ENCODE measurements at regions not wholly inside any gene's neighbourhood (a gene's known extent, or its start where the extent isn't known, plus 50 kb on each side); places are given as distances from the start of the nearest gene placed in this dataset.
A peak's percentile ranks its signal among the peaks of the same experiment; 100 is the strongest.

DNA sequence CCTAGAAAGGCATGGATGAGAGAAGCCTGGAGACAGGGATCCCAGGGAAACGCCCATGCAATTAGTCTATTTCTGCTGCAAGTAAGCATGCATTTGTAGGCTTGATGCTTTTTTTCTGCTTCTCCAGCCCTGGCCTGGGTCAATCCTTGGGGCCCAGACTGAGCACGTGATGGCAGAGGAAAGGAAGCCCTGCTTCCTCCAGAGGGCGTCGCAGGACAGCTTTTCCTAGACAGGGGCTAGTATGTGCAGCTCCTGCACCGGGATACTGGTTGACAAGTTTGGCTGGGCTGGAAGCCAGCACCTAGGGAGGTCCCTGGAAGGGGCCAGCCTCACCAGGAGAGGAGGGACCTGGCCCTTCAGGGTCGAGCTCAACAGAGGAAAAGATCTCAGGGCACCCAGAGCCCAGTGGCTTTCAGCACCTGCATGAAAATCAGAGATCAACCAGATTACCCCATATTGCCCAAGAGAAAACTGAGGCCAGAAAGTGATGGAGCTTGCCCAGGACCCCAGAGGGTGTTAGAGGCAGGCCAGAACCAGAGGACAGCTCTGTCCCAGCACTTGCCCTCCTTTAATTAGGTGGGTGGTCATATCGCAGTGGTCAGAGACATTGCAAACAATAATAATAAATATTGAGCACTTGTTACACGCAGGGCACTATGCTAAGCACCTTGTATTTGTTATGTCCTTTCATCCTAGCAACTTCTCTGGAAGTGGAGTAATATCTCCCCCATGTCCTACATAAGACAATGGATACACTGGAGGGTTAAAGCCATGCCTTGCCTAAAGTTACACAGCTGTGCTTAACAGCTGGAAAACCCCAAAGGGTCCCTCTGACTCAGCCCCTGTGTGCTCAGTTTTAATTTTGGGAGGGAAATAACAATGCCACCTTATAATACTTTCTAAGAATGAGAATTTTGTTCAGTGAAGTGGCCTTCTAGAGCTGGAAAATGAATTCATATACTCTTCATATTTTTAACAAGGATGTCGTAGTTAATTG is 67.1 kb downstream of the KLF4 start:
- Histone ChIP-seq H3K4me3 (ENCODE audit: low read depth, low read length) (no peak overlapping the region), H2AFZ (no peak overlapping the region), H3K27me3 (ENCODE audit: control insufficient read depth, insufficient read depth, low read length) (no peaks in the 10 kb centered on the region), H3K9me3 (ENCODE audit: control insufficient read depth, low read length) (no peaks in the 10 kb centered on the region), H3K36me3 (ENCODE audit: control insufficient read depth, insufficient read depth, low read length) (no peaks in the 10 kb centered on the region), H3K79me2 (no peaks in the 10 kb centered on the region), H3K9ac (no peak overlapping the region), H3K4me1 (no peaks in the 10 kb centered on the region), H3K27ac (no peak overlapping the region), H3K4me2 (ENCODE audit: low read length) (no peak overlapping the region)
- TF ChIP-seq, protein P1, sequence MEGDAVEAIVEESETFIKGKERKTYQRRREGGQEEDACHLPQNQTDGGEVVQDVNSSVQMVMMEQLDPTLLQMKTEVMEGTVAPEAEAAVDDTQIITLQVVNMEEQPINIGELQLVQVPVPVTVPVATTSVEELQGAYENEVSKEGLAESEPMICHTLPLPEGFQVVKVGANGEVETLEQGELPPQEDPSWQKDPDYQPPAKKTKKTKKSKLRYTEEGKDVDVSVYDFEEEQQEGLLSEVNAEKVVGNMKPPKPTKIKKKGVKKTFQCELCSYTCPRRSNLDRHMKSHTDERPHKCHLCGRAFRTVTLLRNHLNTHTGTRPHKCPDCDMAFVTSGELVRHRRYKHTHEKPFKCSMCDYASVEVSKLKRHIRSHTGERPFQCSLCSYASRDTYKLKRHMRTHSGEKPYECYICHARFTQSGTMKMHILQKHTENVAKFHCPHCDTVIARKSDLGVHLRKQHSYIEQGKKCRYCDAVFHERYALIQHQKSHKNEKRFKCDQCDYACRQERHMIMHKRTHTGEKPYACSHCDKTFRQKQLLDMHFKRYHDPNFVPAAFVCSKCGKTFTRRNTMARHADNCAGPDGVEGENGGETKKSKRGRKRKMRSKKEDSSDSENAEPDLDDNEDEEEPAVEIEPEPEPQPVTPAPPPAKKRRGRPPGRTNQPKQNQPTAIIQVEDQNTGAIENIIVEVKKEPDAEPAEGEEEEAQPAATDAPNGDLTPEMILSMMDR (IDR thresholded peaks at IDR 0.05): peak; percentile 25

DNA sequence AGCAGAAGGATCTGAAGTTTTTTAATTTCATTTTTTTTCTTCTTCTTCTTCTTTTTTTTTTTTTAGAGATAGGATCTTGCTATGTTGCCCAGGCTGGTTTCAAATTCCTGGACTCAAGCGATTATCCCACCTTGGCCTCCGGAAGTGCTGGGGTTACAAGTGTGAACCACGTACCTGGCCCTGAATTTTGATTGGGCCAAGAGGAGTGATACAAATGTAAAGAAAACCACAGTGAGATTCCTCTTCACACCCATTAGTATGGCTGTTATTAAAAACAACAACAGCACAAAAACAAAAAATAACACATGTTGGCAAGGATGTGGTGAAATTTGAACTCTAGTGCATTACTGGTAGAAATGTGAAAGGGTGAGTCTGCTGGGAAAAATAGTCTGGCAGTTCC is 79.1 kb downstream of the KLF4 start:
- Histone ChIP-seq H3K9me3 (ENCODE audit: control insufficient read depth, low read length) (no peaks in the 10 kb centered on the region), H3K27ac (no peak overlapping the region), H3K4me1 (no peaks in the 10 kb centered on the region), H3K4me2 (ENCODE audit: low read length) (no peak overlapping the region), H3K36me3 (ENCODE audit: control insufficient read depth, insufficient read depth, low read length) (no peaks in the 10 kb centered on the region), H3K4me3 (ENCODE audit: low read depth, low read length) (no peak overlapping the region), H3K79me2 (no peaks in the 10 kb centered on the region), H3K9ac (no peak overlapping the region), H3K27me3 (ENCODE audit: control insufficient read depth, insufficient read depth, low read length) (no peaks in the 10 kb centered on the region), H2AFZ (no peak overlapping the region)
- TF ChIP-seq, protein P1 (IDR thresholded peaks at IDR 0.05): no peak

DNA sequence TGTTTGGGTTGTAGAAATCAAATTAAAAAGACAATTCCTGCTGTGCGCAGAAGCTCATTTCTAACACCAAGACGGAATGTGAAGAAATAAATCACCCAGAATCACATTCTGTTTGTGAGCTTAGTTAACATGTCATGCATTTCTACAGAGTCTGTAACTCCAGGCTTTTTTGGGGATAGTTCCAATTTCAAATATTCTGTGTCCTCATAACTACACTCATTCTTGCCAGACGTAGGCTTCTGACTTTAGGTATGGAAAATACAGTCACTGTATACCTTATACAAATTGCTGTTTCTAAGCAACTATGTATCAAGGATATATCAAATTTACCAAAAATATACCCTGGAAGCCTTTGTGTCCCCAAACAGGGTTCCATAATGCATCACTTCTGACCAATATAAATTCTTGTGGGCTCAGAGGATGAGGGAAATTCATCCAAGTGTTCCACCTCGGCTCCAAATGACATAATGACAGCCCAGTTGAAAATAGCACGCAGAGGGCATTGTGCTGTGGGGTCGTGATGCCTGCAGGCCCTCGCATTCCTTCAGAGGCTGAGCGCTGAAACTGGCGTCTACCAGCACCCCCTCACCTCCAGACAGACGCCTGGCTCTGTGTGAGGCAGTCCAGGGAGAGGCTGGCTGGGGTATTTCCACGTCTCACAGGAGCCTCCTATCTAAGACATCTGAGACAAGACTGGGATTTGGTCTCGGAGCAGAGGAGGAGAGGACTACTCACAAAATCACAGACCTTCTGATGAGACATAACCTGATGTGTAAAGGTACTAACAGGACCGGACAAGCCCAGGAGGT is 79.8 kb downstream of the KLF4 start:
- no peaks in the 10 kb centered on the region for H3K79me2 ChIP-seq
- H3K9me3 ChIP-seq (ENCODE audit: control insufficient read depth, low read length): no peaks in the 10 kb centered on the region
- no peak overlapping the region for H3K27ac ChIP-seq
- no peak overlapping the region for H3K9ac ChIP-seq
- no peak overlapping the region for H3K4me3 ChIP-seq (ENCODE audit: low read depth, low read length)
- no peaks in the 10 kb centered on the region for H3K4me1 ChIP-seq
- H3K4me2 ChIP-seq (ENCODE audit: low read length): no peak overlapping the region
- H2AFZ ChIP-seq: no peak overlapping the region
- no peaks in the 10 kb centered on the region for H3K36me3 ChIP-seq (ENCODE audit: control insufficient read depth, insufficient read depth, low read length)
- H3K27me3 ChIP-seq (ENCODE audit: control insufficient read depth, insufficient read depth, low read length): no peaks in the 10 kb centered on the region
- TF ChIP-seq, protein P1 (IDR thresholded peaks at IDR 0.05): no peak

DNA sequence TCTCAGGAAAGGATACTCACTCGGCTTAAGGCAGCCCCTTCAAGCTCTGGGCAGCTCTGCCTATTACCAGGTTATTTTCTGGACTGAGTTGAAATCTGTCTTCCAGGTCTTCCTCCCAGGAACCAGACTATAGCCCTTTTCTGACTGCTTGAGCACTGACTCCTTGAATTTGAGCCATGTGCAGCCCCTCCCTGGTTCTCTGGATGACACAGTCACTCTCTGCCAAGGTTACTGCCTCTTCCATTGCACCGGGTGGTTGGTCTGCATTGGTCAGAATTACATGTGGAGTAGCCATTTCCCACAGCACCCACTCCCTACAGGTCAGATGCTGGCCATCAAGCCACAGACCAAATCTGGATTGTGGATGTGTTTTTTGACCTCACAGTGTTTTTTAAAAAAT is 81.9 kb downstream of the KLF4 start:
- Histone ChIP-seq H2AFZ (no peak overlapping the region), H3K27ac (no peak overlapping the region), H3K36me3 (ENCODE audit: control insufficient read depth, insufficient read depth, low read length) (no peaks in the 10 kb centered on the region), H3K9ac (no peak overlapping the region), H3K79me2 (no peaks in the 10 kb centered on the region), H3K27me3 (ENCODE audit: control insufficient read depth, insufficient read depth, low read length) (no peaks in the 10 kb centered on the region), H3K4me1 (no peaks in the 10 kb centered on the region), H3K4me2 (ENCODE audit: low read length) (no peak overlapping the region), H3K9me3 (ENCODE audit: control insufficient read depth, low read length) (no peaks in the 10 kb centered on the region), H3K4me3 (ENCODE audit: low read depth, low read length) (no peak overlapping the region)
- TF ChIP-seq, protein P1 (IDR thresholded peaks at IDR 0.05): no peak

All from parathyroid adenoma (tissue), 2 donors.